HCT116 (cell line): ENCODE measurements at regions not wholly inside any gene's neighbourhood (a gene's known extent, or its start where the extent isn't known, plus 50 kb on each side); places are given as distances from the start of the nearest gene placed in this dataset.

Experiments
- ATAC-seq: fragments of 200-7000 bp; cut with Tn5 transposase; 2 replicates; pipeline ENCODE4 v1.9.1; 2020; ENCODE audit warnings: mild to moderate bottlenecking, moderate library complexity
- BruUV-seq: library from RNA; stranded (reverse); fragments of 400-500 nt; replicated peaks from 2 replicates; lab custom pipeline; 2021; lab: Mats Ljungman, UMichigan
- CTCF ChIA-PET: fragments of 300-600 bp; sonication (Branson Sonifier 250); formaldehyde crosslinking; loops from one replicate; lab custom pipeline; 2021; ENCODE audit warnings: antibody characterized with exemption; lab: Charles Lee
- POLR2A ChIA-PET: fragments of 300-600, 350-600 bp; sonication (Branson Sonifier 250); formaldehyde crosslinking; loops from one replicate; lab custom pipeline; 2021; ENCODE audit warnings: antibody characterized with exemption; lab: Charles Lee
- RAD21 ChIA-PET, 2 experiments: fragments of 300-600 bp; sonication (Branson Sonifier 250); formaldehyde crosslinking; loops; one replicate each; lab custom pipeline; 2023; ENCODE audit warnings: low total read pairs in 2 of 2; ENCODE audit not compliant: uncharacterized antibody in 2 of 2, unreplicated experiment in 2 of 2, low non-redundant PET in 1 of 2; lab: Charles Lee
- DNase-seq: peaks from one replicate; pipeline ENCODE4 v3.0.0-alpha.2; 2010; ENCODE audit warnings: low read depth, low spot score
- H2AFZ ChIP-seq: fragments of 200-600 bp; shearing (Covaris generic), sonication (generic); 2 replicates; pipeline ENCODE4 v1.6.1; 2017; ENCODE audit warnings: low read depth, mixed run types, mixed read lengths, antibody characterized with exemption, low read length; ENCODE audit not compliant: poor library complexity, severe bottlenecking
- H3K27ac ChIP-seq: 2 replicates; pipeline ENCODE4 v1.5.1; 2012; ENCODE audit warnings: low read depth, low read length
- H3K27me3 ChIP-seq: fragments of 200-600 bp; sonication (generic); 2 replicates; pipeline ENCODE4 v1.6.1; 2016; ENCODE audit warnings: mixed run types, low read length, mixed read lengths; ENCODE audit not compliant: insufficient read depth
- H3K36me3 ChIP-seq, 2 experiments: fragments of 200-500 bp in 1 of 2; fragments of 200-600 bp in 1 of 2; sonication (Bioruptor generic) in 1 of 2; sonication (generic) in 1 of 2; 2 replicates each; pipeline versions ENCODE4 v1.5.1 to v1.6.1; 2014 to 2016; ENCODE audit warnings: low read length in 2 of 2, inconsistent platforms in 1 of 2, mixed read lengths in 1 of 2, mixed run types in 1 of 2; ENCODE audit not compliant: insufficient read depth in 2 of 2, control insufficient read depth in 1 of 2
- H3K4me1 ChIP-seq, 2 experiments: fragments of 200-600 bp in 1 of 2; sonication (generic) in 1 of 2; 2 replicates each; pipeline versions ENCODE4 v1.5.1 to v1.6.1; 2012 to 2017; ENCODE audit warnings: low read length in 2 of 2, inconsistent platforms in 1 of 2, mild to moderate bottlenecking in 1 of 2, mixed read lengths in 1 of 2, mixed run types in 1 of 2, moderate library complexity in 1 of 2; ENCODE audit not compliant: insufficient read depth in 2 of 2, control insufficient read depth in 1 of 2
- H3K4me2 ChIP-seq: fragments of 200-600 bp; sonication (generic); 2 replicates; pipeline ENCODE4 v1.6.1; 2017; ENCODE audit warnings: mixed run types, low read length, mixed read lengths
- H3K4me3 ChIP-seq, 2 experiments: fragments of 200-600 bp in 1 of 2; sonication (generic) in 1 of 2; replicated peaks in 1 of 2; 2 replicates each; pipeline ENCODE4 v1.5.1; 2011 to 2016; ENCODE audit warnings: low read length in 2 of 2, control low read depth in 1 of 2, low read depth in 1 of 2, mild to moderate bottlenecking in 1 of 2, mixed read lengths in 1 of 2, mixed run types in 1 of 2
- H3K79me2 ChIP-seq: fragments of 200-600 bp; sonication (generic); 2 replicates; pipeline ENCODE4 v1.6.1; 2017; ENCODE audit warnings: mild to moderate bottlenecking, mixed run types, low read length, moderate library complexity, mixed read lengths; ENCODE audit not compliant: insufficient read depth
- H3K9ac ChIP-seq: fragments of 200-600 bp; sonication (generic); 2 replicates; pipeline ENCODE4 v1.6.1; 2016; ENCODE audit warnings: low read length, mixed read lengths
- H3K9me2 ChIP-seq: fragments of 200-600 bp; sonication (generic), shearing (Covaris generic); 2 replicates; pipeline ENCODE4 v1.6.1; 2017; ENCODE audit warnings: mixed run types, mild to moderate bottlenecking, moderate library complexity; ENCODE audit not compliant: insufficient read depth
- H3K9me3 ChIP-seq, 2 experiments: fragments of 200-500 bp in 1 of 2; fragments of 200-600 bp in 1 of 2; sonication (Bioruptor generic) in 1 of 2; sonication (generic) in 1 of 2; 2 replicates each; pipeline ENCODE4 v1.6.1; 2014 to 2017; ENCODE audit warnings: low read length in 2 of 2, mixed read lengths in 2 of 2, inconsistent platforms in 1 of 2, low read depth in 1 of 2, mild to moderate bottlenecking in 1 of 2, mixed run types in 1 of 2, moderate library complexity in 1 of 2; ENCODE audit not compliant: control insufficient read depth in 1 of 2, insufficient read depth in 1 of 2
- H4K20me1 ChIP-seq: fragments of 200-600 bp; sonication (generic), shearing (Covaris generic); 2 replicates; pipeline ENCODE4 v1.6.1; 2017; ENCODE audit warnings: mixed run types, mild to moderate bottlenecking, moderate library complexity; ENCODE audit not compliant: insufficient read depth
- ELF1 ChIP-seq: IDR thresholded peaks from 2 replicates; pipeline ENCODE4 v1.6.1; 2012; ENCODE audit warnings: low read depth, borderline replicate concordance
- JUND ChIP-seq: IDR thresholded peaks from 2 replicates; pipeline ENCODE4 v1.6.1; 2012
- RAD21 ChIP-seq: IDR thresholded peaks from 2 replicates; pipeline ENCODE4 v1.6.1; 2012; ENCODE audit warnings: low read depth, mild to moderate bottlenecking
- SP1 ChIP-seq: IDR thresholded peaks from 2 replicates; pipeline ENCODE4 v1.6.1; 2012; ENCODE audit warnings: low read depth
- TCF7L2 ChIP-seq: IDR thresholded peaks from 2 replicates; pipeline ENCODE4 v1.7.0; 2011; ENCODE audit warnings: borderline replicate concordance, inconsistent platforms; ENCODE audit not compliant: insufficient read depth, insufficient read length; ENCODE audit errors: extremely low read depth
- YY1 ChIP-seq: IDR thresholded peaks from 2 replicates; pipeline ENCODE4 v1.6.1; 2011; ENCODE audit warnings: low read length, low read depth, moderate library complexity, mild to moderate bottlenecking; ENCODE audit not compliant: insufficient replicate concordance; ENCODE audit errors: extremely low read depth
- ZBTB33 ChIP-seq: IDR thresholded peaks from 2 replicates; pipeline ENCODE4 v1.6.1; 2011; ENCODE audit warnings: mild to moderate bottlenecking, low read length, moderate library complexity; ENCODE audit not compliant: insufficient replicate concordance; ENCODE audit errors: extremely low read depth
- ZFX ChIP-seq: fragments of 450-650 bp; IDR thresholded peaks from 2 replicates; pipeline ENCODE4 v1.6.1; 2017
- ZNF274 ChIP-seq: fragments of 200-500 bp; sonication (Bioruptor generic); IDR thresholded peaks from 2 replicates; pipeline ENCODE4 v1.6.1; 2014; ENCODE audit warnings: mild to moderate bottlenecking, low read depth, low read length, inconsistent platforms
- intact Hi-C: fragments of 100-400 bp; cut with micrococcal nuclease; formaldehyde crosslinking; loops from 2 replicates; pipeline ENCODE4 v1.10.0; 2022
- TF ChIP-seq, protein P1 (sequence below): IDR thresholded peaks from 2 replicates; pipeline ENCODE4 v1.6.1; 2012; ENCODE audit warnings: low read depth

DNA sequence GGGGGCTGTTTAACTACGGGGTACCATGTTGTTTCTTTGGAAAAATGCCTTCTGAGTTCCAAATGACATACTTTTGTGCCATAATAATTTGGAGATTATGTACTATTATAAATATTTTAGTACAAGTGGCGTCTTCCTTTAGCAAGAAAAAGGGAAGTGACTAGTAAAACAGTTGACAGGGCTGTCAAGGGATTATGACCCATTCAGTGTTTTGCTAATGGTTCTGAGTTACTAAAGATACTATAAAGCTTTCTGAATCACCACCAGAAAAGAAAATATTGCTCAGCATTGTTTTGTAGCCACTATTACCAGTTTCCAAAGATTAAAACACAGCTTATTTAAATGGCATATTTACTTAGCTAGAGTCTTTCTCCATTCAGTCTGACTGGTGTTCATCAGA is 334.9 kb downstream of the SNAPC1 start:
- no peak overlapping the region for H2AFZ ChIP-seq
- H4K20me1 ChIP-seq: no peaks in the 10 kb centered on the region
- H3K9ac ChIP-seq: no peak overlapping the region
- H3K9me2 ChIP-seq: no peaks in the 10 kb centered on the region
- RAD21 ChIA-PET: no interaction called here
- DNase-seq (no peak), ATAC-seq (no peak)
- BruUV-seq: no TSS peak
- TF ChIP-seq ZFX (no peak), ZBTB33 (no peak), ZNF274 (no peak), SP1 (no peak), RAD21 (no peak), JUND (no peak), YY1 (no peak), ELF1 (no peak), TCF7L2 (no peak)
- TF ChIP-seq, protein P1, sequence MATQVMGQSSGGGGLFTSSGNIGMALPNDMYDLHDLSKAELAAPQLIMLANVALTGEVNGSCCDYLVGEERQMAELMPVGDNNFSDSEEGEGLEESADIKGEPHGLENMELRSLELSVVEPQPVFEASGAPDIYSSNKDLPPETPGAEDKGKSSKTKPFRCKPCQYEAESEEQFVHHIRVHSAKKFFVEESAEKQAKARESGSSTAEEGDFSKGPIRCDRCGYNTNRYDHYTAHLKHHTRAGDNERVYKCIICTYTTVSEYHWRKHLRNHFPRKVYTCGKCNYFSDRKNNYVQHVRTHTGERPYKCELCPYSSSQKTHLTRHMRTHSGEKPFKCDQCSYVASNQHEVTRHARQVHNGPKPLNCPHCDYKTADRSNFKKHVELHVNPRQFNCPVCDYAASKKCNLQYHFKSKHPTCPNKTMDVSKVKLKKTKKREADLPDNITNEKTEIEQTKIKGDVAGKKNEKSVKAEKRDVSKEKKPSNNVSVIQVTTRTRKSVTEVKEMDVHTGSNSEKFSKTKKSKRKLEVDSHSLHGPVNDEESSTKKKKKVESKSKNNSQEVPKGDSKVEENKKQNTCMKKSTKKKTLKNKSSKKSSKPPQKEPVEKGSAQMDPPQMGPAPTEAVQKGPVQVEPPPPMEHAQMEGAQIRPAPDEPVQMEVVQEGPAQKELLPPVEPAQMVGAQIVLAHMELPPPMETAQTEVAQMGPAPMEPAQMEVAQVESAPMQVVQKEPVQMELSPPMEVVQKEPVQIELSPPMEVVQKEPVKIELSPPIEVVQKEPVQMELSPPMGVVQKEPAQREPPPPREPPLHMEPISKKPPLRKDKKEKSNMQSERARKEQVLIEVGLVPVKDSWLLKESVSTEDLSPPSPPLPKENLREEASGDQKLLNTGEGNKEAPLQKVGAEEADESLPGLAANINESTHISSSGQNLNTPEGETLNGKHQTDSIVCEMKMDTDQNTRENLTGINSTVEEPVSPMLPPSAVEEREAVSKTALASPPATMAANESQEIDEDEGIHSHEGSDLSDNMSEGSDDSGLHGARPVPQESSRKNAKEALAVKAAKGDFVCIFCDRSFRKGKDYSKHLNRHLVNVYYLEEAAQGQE: no peak
- 0 out of 2 replicates have a peak, but pooled peaks cover 7% of the 10 kb centered on the region for H3K27me3 ChIP-seq
- intact Hi-C loops: no loop called here
- no peaks in the 10 kb centered on the region for H3K79me2 ChIP-seq
- no peaks in the 10 kb centered on the region for H3K9me3 ChIP-seq
- H3K27ac ChIP-seq: no peak overlapping the region
- no peak overlapping the region for H3K4me3 ChIP-seq
- H3K4me2 ChIP-seq: no peak overlapping the region
- H3K36me3 ChIP-seq: no peaks in the 10 kb centered on the region
- H3K4me1 ChIP-seq: no peaks in the 10 kb centered on the region
- POLR2A ChIA-PET: no interaction called here
- CTCF ChIA-PET: no interaction called here
